ENCODE measurements at regions not wholly inside any gene's neighbourhood (a gene's known extent, or its start where the extent isn't known, plus 50 kb on each side); places are given as distances from the start of the nearest gene placed in this dataset.

DNA sequence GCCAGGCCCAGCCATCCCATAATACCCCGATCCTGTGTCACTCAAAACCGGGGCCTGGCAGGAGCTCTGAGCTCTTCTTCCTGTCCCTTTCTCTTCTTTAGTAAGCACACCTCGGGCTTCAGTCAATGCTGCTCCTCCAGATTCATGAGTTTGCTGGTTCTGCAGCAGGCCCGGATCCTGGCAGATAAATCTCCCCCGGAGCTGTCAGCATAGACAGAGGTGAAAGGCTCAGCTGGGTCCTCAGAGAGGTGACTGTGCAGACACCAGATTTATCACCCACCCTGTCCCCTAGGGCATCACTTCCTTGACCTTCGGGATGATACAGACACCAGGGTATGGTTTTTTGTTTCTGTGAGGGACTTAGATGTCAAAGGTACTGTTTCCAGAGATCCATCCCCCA, 242.5 kb upstream of the N4BP1 start:
- DNase-seq (ENCODE audit: insufficient read length, low spot score) (no peak), FAIRE-seq (no peak)

DNA sequence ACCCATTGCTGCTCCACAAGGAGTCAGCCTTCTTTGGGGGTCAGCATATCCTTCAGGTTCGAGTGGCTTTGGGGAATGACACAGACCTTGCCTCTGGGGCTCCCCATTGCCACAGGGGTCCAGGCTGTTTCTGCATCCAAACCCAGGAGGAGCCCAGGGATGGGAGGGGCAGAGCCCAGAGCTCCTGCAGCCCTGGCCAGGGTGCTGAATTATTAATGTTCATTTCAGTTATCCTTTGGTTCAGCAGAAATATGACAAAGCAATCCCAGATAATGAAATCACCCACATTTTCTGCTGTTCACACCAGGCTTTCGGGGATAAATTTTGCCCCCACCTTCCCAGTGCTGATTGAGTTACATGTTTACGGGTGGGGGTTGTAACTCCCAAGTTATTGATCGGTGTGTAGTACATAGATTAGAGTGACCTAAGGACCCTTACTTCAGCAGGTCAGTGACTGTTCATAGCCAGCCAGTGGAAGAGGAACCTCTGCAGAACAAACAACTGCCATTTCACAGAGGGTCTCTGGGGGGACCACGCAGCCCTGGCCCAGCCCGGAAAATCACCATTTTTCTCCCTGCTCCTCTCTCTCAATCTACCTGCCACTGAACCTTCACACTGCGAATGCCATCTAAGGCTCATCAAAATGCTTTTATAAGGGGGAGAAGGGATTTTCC, 240.3 kb upstream of the N4BP1 start:
- FAIRE-seq, result no peak
- DNase-seq (ENCODE audit: insufficient read length, low spot score), result no peak

DNA sequence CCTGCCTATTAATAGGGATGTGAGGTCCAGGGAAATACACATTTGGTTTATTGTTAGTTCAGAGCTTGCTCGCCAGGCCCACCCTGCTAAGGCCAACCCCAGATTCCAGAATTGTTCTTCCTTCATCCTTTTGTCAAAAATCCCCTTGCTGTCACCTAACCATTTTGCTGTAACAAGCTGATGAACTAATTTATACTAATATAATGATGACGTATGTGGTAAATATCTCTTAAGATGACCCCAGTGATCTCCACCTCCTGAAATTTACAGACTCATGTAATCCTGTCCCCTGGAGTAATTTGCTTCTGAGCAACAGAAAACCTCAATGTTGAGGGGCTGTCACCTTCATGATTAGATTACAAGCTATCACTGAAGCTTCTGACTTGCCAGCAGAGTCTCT, 236.3 kb upstream of the N4BP1 start:
- no peak for FAIRE-seq
- no peak for DNase-seq (ENCODE audit: insufficient read length, low spot score)

DNA sequence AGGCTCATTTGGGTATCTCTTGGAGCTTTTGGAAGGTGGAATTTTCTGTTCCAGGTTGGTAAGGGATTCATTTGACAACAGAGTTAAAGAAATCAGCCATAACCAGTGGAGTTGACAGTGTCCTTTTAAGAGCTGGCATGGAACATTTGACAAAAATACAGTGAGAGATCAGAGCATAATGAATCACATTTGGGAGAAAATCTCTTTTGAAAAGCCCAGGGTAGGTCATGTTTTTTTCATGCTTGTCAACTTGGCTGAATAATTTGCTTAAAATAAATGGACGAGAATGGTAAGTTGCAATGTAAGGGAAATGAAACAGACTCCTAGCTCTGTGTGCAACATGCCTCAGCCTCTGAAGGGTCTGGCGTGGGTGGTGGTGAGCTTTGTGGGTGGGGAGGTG, 235.3 kb upstream of the N4BP1 start:
- DNase-seq (ENCODE audit: insufficient read length, low spot score), result no peak
- FAIRE-seq, result no peak

- no peak for FAIRE-seq
- no peak for DNase-seq (ENCODE audit: insufficient read length, low spot score)
Observed at GRCh38 chr16:48838349-48838748, 228.4 kb upstream of the N4BP1 start.

- no peak for FAIRE-seq
- no peak for DNase-seq (ENCODE audit: insufficient read length, low spot score)
Observed at GRCh38 chr16:48836636-48837035, 226.7 kb upstream of the N4BP1 start.

- FAIRE-seq, result no peak
- no peak for DNase-seq (ENCODE audit: insufficient read length, low spot score)
Observed at GRCh38 chr16:48836067-48836466, 226.1 kb upstream of the N4BP1 start.

DNA sequence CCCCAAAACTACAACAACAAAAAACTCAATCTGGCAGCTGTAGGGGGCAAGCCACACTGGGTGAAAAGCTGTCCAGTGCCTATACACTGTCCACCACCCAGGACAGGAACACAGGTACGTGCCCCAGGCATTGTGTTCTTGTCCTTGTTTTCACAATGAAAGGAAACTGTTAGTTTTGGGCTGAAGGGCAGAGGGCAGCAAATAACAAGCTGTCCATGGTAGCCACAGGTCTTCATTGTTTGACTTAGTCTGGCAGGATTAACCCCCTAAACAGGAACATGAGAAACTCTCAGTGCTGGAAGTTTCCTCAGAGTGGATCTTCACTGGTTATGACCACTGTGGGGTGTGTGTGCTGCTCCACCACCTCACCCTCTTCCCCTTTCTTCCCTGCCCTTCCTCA, 224.6 kb upstream of the N4BP1 start:
- DNase-seq (ENCODE audit: insufficient read length, low spot score) (no peak), FAIRE-seq (no peak)

DNA sequence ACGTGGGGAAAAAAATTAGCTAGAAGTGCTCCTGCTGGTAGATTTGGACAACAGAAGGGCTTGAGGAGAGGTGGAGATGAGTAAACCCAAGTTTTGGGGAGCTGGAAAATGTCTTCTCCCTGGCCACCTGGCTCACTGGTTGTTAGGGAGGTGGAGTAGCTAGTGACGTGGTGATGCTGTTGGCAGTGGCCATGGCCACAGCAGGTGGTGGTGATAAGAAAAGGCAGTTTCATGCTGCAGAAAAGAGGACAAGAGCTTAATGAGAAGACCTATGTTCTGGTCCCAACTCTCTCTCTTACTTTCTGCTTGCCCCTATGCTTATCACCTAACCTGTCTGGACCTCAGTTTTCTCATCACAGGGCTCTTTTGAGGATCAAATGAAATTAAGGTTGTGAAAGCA, 223.5 kb upstream of the N4BP1 start:
- no peak for FAIRE-seq
- no peak for DNase-seq (ENCODE audit: insufficient read length, low spot score)

DNA sequence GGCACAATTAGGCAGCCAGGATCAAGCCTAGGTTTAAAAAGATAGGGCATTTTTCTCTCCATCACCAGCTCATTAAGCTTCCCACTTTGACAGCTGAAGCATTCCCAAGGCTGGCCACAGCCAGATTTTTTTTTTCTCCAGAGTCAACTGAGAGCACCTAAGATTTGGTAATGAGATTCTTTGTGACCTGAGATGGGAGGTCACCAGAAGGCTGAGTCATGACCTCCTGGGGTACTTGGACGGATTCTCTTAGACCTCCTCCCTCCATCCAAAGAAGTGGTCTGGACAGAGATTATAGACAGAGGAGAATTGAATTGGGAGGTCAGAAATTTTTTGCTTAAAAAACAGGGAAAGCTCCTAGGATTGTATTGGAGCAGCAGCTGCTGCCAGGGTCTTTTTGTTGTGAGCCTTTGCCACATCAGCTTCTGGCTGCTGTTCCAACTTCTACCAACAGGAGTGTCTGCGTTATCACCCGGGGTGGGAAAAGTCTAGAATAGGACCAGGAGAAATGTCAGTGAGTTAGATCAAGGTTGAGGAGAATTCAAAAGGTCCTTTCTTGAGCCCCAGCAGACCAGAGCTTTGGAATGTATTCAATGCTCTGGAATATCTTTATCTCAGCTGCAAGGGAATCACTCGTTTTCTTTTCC, 221.2 kb upstream of the N4BP1 start:
- FAIRE-seq, result no peak
- DNase-seq (ENCODE audit: insufficient read length, low spot score), result no peak

DNA sequence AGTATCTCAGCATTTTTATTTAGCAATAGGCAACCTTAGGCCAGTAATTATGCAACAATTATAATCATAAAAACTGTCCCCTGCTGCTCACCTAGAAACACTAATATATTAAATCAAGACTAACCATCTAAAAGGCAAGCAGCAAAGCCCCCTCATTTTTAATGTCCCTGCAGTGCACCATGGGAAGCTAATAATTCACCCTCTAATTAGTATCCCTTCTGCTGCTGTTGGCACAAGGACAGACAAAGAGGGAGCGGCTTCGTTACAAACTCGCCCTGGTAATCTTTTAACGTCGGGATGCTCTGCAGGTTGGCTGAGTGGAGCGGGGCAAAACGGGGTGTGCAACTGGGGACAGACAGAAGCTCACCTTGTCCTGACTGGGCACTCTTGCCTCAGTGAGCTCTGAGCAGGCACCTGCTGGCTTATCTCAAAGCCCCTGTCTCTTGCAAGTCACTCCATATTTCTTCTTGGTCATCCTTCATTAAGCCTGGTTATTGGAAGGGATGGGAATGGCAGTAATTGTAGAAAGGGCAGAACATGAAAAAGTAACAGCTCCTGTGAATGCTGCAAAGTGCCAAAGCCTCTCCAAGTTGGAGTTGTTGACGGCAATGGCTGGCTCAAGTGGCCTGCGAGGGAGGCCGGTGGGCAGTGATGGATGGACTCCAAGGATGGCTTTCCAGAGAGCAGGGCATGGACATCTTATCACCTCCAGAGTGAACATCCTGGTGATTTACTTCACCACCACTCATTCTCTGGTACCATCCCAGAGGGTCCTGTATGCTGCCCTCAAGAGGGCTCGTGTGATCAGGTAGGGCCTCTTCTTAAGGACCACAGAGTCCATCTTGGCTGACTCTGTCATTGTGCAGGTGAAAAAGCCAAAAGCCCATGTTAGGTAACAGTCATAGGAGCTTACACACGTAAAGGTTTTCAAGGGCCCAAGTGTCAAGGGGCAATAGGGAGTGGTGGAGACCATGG, 219.6 kb upstream of the N4BP1 start:
- DNase-seq (ENCODE audit: insufficient read length, low spot score), result no peak
- FAIRE-seq, result no peak

GRCh38 chr16:48824271-48824670, 214.3 kb upstream of the N4BP1 start:
- FAIRE-seq, result no peak
- no peak for DNase-seq (ENCODE audit: insufficient read length, low spot score)

DNA sequence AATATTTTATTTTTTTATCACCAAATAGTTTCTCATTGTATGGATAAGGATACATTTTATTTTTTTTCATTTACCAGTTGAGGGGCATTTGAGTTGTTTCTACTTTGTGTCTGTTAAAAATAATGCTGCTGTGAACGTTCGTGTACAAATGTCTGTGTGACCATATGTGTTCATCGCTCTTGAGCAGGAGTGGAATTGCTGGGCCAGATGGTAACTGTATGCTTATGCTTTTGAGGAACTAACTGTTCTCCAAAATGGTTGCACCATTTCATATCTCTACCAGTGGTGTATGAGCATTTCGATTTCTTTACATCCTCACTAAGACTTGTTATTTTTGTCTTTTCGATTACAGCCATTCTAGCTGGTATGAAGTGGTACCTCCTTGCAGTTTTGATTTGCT, 212.5 kb upstream of the N4BP1 start:
- DNase-seq (ENCODE audit: insufficient read length, low spot score), result no peak
- FAIRE-seq, result no peak

DNA sequence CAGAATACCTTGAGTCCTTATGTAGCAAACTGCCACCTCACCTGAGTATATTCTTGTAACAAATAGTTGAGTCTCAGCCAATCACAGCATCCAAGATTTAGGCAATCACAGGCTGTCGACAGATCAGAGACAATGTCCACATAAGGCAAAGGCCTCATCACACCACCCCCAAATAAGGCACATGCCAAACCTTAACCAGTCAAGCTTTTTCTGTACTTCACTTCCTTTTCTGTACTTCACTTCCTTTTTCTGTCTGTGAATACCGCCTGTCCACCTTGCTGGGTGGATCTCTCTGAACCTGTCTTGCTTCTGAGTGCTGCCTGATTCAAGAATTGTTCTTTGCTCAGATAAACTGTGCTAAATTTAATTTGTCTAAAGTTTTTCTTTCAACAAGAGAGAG, 210.4 kb upstream of the N4BP1 start:
- no peak for DNase-seq (ENCODE audit: insufficient read length, low spot score)
- FAIRE-seq, result no peak

- DNase-seq (ENCODE audit: insufficient read length, low spot score), result no peak
- FAIRE-seq, result no peak
Observed at GRCh38 chr16:48818257-48818656, 208.3 kb upstream of the N4BP1 start.

DNA sequence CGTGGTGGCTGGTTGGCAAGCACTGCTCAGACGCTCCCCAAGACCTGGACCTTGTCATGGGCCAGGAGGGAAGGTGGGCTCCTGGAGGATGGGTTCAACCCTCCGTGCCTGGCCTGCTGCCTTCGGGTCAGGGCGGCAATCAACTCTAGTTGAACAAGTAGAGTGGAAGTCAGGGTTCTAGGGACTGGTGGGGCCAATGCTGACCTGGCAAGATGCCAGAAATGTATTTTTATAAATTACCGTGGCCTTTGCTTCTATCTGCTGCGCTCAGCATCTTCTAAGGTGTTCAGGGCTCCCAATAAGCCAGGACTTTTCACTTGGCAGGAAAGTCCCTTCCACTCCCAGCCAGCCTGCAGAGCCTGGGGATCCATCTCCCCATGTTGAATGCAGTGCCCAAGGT, 207.1 kb upstream of the N4BP1 start:
- no peak for FAIRE-seq
- no peak for DNase-seq (ENCODE audit: insufficient read length, low spot score)

DNA sequence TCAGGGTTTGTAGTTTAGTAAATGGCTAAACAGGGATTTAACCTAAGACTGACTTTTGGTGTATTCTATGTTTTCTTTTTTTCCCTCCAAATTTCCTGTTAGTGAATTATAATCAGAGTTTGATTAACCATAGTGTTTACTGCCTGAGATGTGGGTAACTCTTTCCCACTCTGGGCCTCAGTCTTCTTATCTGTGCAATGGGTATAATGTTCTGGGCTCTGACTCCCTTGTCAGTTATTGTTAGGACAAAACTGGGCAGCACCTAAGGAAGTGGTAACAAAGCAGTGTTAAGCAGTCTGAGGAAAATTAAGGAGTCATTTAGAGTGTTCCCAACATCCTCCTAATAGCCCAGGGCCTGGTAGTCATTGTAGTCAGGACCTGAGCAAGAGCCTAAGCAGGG, 206.4 kb upstream of the N4BP1 start:
- FAIRE-seq (no peak), DNase-seq (ENCODE audit: insufficient read length, low spot score) (no peak)

GRCh38 chr16:48814994-48815393, 205.0 kb upstream of the N4BP1 start:
- FAIRE-seq, result no peak

GRCh38 chr16:48813485-48813884, 203.5 kb upstream of the N4BP1 start:
- FAIRE-seq (no peak), DNase-seq (ENCODE audit: insufficient read length, low spot score) (no peak)

More at GRCh38 chr16:48814994-48815393, 205.0 kb upstream of the N4BP1 start:
- DNase-seq (ENCODE audit: insufficient read length, low spot score), result no peak

- no peak for DNase-seq (ENCODE audit: insufficient read length, low spot score)
- no peak for FAIRE-seq
Observed at GRCh38 chr16:48812856-48813255, 202.9 kb upstream of the N4BP1 start.

DNA sequence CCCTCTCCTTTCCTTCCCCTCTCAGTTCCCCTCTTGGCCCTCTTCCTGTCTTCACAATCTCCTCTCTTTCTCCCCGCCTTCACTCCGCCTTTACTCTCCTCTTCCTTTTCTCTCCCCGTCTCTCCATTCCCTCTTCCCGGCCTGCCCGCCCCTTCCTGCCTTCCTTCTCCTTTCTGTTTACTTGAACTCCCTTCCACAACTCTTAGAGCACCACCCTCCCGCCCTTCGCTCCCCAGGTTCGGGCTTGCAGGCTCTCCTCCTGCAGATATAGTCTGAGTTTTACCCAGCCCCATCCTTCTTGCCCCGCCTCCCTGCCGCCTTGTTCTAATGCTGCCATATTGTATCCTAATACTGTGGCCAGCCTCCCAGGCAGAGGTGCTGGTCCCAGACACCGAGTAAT, 201.5 kb upstream of the N4BP1 start:
- no peak for FAIRE-seq
- DNase-seq (ENCODE audit: insufficient read length, low spot score), result no peak
